Fibroblast of peridontal ligament (primary cell): ENCODE measurements at regions not wholly inside any gene's neighbourhood (a gene's known extent, or its start where the extent isn't known, plus 50 kb on each side); places are given as distances from the start of the nearest gene placed in this dataset.

Source experiments
- DNase-seq: peaks from one replicate; pipeline ENCODE4 v3.0.0-alpha.2; 2010; ENCODE audit errors: extremely low read depth

DNA sequence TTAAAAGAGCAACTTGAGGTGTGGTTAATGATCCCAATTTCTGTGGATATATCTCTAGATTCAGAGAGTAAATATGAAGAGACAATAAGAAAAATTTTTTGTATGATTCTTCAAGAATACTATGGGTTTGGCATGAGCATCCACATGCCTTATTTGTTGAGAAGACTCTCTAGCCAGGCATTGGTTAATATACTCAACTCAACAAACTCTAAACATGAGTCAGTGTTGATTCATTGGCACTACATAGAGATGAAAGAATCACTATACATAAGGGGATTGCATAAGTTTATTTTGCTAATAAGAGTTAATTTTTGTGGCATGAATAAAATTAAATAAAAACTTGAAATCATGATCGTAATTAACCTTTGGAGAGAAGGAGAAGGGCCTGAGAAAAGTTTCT, 930.2 kb upstream of the LRRTM1 start:
- DNase-seq = no peak

DNA sequence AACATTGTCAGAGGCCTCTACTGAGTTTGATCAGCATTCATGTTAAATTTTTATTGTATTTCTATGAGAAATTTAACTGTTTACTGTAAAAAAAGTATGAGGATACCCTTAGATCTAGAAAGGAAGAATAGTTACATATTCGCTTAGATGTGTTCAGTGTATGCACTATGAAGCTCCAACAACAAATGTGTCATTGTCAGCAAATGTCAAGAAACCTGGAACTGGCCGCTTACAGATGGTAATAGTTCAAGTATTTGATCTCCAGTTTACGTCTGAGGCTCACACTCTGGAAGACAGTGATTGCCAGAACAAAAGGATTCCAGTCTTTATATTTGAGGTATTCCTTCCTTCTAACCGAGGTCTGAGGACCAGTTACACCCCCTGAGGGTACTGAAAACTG, 921.2 kb upstream of the LRRTM1 start:
- DNase-seq = no peak

- no peak for DNase-seq
Observed at GRCh38 chr2:81213598-81213997, 909.0 kb upstream of the LRRTM1 start.

- no peak for DNase-seq
Observed at GRCh38 chr2:81206216-81206615, 901.7 kb upstream of the LRRTM1 start.

DNA sequence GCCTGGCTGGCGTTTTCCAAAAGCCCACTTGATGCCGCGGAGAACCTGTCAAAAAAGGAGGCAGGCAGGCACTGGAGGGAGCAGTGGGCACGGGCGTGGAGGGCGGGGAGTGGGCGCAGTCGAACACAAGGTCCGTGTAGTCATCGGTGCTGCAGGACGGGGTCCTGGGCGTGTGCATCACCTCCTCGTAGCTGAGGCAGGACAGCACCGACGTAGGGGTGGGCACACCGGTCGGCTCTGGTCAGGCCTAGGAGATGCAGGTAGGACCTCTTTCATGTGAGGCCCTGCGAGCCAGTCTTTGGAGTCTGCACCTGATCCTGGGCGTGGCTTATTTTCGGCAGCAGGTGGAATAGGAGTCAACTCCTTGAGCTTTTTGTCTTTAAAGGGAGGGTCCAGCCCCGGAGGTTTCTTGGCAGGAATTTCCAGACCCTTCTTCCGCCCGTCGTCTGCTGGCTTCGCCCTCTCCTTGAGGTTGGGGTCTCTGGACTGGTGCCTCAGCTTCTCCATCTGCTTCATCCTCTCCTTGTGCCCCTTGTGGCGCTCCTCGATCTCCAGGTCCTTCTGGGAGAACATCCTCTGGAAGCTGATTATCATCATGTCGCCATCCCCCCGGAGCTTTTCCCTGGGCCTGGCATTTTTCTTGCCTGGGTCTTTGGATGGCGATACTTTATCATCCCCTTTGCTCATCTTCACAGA, 892.5 kb upstream of the LRRTM1 start:
- no peak for DNase-seq

DNA sequence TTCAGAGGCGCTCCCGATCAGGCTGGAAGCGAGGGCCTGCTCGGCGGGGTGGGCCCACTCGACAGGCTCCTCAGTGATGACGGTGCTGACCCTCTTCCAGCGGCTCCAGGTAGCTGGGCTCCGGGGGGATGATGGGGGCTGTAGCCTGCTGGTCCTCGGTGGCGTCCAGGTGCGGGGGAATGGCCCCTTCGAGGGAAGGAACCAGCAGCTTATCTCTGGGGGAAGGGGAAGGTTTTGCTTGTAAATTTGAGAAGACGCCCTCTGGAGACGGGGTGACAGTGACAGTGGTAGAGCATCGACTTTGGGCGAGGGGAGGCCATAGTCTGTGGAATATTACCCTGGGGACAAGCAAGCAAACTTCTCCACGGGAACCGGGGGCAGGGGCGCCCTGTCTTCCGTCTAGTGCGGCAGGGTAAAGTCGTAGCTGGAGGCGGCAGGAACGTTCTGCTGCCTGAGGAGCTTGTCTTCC, 891.9 kb upstream of the LRRTM1 start:
- DNase-seq = no peak

DNA sequence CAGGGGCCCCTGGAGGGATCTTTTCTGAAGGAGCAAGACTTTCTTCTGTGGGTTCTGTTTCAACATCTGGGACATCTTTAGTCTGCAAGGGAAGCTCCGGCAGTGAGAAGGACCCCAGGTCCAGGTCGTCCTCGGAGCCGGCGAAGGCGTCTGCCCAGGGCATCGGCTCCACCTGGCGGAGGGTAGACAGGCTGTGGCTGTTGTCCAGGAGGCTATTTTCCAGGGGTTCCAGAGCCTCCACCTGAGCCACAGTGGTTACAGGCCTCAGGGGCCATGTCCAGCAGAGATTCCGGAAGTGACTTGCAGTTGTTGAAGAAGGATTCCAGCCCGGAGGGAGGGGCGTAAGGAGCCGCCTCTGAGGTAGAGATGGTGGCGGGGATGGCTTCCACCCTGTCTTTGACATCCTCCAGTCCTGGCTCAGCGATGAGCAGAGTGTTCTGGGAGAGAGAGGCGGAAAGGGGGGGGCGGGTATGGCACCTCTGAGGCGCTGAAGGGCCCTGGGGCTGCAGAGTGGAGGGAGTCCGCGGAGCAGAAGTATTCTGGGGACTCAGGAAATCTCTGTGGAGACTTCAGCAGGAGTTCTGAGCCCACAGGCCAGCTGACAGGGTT, 891.3 kb upstream of the LRRTM1 start:
- DNase-seq = no peak

DNA sequence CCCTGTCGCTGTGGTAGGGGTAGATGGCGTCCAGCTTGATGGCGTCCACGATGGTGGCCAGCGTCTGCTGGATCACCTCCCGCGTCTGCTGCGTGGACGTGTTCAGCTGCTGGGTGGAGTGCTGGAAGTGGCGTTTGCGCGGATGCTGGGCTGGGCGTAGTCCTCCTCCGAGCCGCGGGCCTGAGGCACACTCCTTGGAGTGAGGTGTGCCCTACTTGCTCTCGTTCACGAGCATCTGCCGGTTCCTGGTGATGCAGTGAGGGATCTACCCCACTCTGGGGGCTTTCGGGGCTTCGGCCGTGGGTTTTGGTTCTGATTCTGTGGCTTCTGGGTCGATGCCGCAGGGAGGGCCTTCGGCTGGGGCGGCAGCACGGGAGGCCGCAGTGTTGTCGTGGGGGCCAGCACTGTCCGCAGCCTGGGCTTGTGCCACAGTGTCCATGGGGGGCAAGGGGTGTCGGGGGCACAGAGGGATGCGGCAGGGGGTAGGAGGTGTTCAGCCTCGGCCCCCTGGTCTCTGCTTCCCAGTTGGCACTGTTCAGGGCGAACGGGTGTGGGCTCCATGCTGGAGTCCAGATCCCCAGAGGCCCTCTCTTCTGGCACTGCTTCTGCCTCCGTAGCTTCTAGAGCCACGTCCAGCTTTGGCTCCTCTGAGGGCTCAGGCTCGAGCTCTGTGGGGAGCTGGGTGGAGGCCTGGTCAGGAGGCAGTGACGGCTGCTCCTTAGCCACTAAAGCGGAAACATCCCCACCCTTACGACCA, 890.6 kb upstream of the LRRTM1 start:
- DNase-seq = no peak

- DNase-seq = no peak
Observed at GRCh38 chr2:81194581-81194980, 890.0 kb upstream of the LRRTM1 start.

DNA sequence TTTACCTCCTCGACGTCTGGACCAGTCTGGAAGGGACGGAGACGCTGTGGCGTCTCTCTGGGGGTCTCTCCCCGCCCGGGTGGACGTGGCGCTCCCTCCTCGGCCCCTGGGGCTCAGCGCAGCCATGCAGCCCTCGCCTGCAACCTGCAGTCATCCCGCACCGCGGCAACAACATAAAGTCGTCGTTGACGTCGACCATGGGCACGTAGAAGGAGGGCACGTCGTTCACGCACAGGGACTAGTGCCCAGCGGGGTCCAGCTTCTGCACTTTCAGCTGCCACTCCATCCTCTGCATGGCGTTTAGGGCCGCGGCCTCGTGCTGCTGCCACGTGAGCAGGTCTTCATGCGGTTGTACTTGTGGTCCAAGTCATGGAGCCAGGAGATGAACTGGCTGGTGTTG, 889.6 kb upstream of the LRRTM1 start:
- DNase-seq = no peak

DNA sequence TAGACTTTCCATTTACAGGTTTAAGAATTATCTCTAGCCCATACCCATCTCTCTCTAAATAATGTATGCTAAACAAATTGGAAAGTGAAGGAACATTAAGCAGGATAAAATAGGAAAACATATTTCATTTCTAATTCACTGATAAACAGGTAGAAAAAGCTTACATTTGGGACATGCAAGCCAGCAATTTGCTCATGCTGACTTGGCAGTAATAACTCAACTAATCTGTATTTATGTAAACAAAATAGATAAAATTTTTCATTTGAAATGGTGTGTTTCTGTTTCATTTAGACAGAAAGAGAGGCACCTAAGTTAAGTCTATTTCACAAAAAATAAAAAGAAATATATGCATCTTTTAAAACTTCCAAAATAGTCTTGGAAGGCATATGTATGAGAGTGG, 877.3 kb upstream of the LRRTM1 start:
- DNase-seq = no peak

DNA sequence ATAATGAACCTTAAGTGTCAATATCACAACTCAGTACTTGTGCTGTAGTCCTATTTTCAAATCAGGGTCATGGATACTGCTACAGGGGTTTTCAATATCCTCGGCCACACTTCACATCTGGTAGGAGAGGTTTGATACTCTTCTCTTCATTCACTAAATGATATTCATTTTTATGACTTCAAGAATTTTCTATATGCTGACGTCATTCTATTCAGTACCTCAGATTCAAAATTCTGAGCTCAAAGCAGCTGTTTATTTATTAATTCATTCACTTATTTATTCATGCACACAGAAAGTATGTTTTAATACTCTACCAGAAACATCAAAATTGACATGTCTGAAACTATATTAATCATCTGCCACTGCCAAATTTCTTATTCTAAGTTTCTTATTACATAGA, 866.9 kb upstream of the LRRTM1 start:
- no peak for DNase-seq

DNA sequence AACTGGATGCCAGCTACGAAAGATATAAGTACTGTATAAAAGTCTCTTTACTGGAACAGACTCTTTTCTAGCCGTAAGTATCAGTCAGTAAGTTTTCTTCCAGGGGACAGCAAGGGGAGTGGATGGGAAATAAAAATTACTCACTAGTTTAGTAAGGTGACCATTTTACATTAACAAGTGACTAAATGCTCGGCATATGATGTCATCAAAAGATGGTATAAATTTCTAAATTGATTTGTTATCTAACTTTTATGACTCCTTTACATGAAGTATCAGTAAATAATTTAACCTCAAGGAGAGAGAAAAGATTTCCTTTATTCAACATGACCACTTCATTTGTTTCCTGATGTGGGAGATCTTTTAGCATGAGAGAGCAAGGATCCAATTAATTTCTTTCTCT, 859.0 kb upstream of the LRRTM1 start:
- DNase-seq = no peak

GRCh38 chr2:81158505-81158904, 854.0 kb upstream of the LRRTM1 start:
- DNase-seq = no peak

DNA sequence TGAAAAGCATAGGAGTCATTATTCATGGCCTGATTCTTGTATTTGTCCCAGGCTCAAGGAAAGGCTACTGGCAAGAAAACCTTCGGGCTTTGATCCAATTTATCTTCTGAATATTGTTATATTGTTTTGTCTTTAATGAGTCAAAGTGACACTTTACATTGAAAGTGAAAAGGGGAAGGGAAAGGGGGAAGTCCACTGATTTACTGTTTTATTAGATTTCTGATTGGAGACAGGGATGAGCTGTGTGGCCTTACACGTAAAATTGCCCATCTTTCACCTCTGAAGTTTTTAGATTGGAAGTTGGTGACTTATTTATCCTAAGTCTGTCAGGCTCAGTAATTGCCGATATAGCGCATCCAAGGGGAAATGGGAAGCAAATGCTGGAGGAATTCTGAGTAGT, 843.8 kb upstream of the LRRTM1 start:
- DNase-seq = no peak

- no peak for DNase-seq
Observed at GRCh38 chr2:81136296-81136695, 831.7 kb upstream of the LRRTM1 start.

- no peak for DNase-seq
Observed at GRCh38 chr2:81097361-81097760, 792.8 kb upstream of the LRRTM1 start.

- no peak for DNase-seq
Observed at GRCh38 chr2:81093031-81093430, 788.5 kb upstream of the LRRTM1 start.

GRCh38 chr2:81087646-81088045, 783.1 kb upstream of the LRRTM1 start:
- no peak for DNase-seq

DNA sequence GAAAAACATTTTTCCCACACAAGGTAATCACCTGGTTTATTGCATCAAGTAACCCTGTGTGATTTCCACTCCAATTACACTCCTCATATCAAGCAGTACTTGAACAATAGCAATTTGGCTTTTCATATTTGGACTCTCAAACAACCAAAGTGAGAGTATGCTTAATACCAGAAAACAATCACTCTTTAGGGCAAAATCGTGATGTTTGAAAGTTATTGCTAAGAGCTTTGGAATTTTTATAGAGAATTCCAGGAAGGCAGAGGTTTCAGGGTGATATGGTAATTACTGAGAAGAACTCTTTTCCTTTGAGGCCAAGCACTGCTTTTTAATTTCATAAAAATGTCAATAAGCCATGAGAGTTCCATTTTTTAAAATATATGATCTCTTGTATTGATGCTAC, 779.5 kb upstream of the LRRTM1 start:
- DNase-seq = no peak

DNA sequence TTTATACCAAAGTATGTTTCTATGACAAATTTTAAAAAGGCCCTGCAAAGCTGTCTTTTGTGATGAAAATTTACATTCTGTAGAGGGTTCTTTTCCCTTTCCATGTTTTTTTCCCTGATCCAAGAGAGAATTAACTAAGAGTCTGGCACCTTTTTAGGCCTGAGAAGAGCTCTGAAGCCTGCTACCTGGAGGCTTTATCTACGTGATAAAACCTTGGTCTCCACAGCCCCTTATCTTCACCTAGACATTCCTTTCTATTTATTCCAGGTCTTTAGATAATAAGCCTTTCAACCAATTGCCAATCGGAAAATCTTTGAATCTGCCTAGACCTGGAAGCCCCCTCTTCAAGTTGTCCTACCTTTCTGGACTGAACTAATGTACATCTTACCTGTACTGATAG, 774.1 kb upstream of the LRRTM1 start:
- DNase-seq = no peak

GRCh38 chr2:81078102-81078501, 773.5 kb upstream of the LRRTM1 start:
- no peak for DNase-seq

DNA sequence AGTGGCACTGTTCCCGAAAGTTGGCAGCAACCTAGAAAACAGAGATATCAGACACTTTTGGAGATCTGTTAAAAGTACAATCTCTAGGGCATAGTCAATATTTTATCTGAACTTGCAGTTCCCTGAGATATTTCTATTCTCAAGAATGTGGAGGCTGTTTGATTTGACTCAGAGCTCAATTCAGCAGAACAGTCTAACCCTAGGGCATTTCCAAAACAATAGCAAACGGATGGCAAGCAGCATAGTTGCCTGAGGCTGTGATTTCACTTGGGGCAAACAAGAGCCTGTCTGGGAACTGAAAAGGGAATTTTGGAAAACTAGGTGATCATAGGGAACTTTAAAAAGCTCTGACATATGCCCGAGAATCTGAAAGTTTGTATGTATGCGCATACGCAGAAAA, 772.8 kb upstream of the LRRTM1 start:
- DNase-seq = no peak
